Neural crest cell (in vitro differentiated cells): ENCODE measurements at regions not wholly inside any gene's neighbourhood (a gene's known extent, or its start where the extent isn't known, plus 50 kb on each side); places are given as distances from the start of the nearest gene placed in this dataset.

Experiments
- DNase-seq: peaks from one replicate; pipeline ENCODE4 v3.0.0; 2021; ENCODE audit warnings: low read depth, mixed read lengths, low spot score
- H3K27ac Mint-ChIP-seq: one replicate; pipeline ENCODE4 v1.8.0; 2021; ENCODE audit warnings: mild to moderate bottlenecking, mixed read lengths; ENCODE audit not compliant: unreplicated experiment
- H3K27me3 Mint-ChIP-seq: 2 replicates; pipeline ENCODE4 v1.8.0; 2021; ENCODE audit warnings: low read depth, mild to moderate bottlenecking, mixed read lengths
- H3K36me3 Mint-ChIP-seq: 2 replicates; pipeline ENCODE4 v1.8.0; 2021; ENCODE audit warnings: low read depth, mild to moderate bottlenecking, mixed read lengths
- H3K4me1 Mint-ChIP-seq: 2 replicates; pipeline ENCODE4 v1.8.0; 2021; ENCODE audit warnings: mixed read lengths
- H3K4me3 Mint-ChIP-seq: one replicate; pipeline ENCODE4 v1.8.0; 2021; ENCODE audit warnings: mild to moderate bottlenecking, mixed read lengths
- H3K9me3 Mint-ChIP-seq: 2 replicates; pipeline ENCODE4 v1.8.0; 2021; ENCODE audit warnings: mixed read lengths
- CTCF ChIP-seq: fragments of 200-600 bp; sonication (generic); conservative IDR thresholded peaks from 2 replicates; pipeline ENCODE4 v1.5.0; 2021; ENCODE audit warnings: antibody characterized with exemption, mild to moderate bottlenecking

GRCh38 chr17:33973491-33973890 lies 281.6 kb upstream of the CCL2 start:
- DNase-seq, result no peak
- Mint-ChIP-seq H3K27me3 (peaks cover 8% of the 10 kb centered on the region), H3K4me1 (no peaks in the 10 kb centered on the region), H3K9me3 (no peaks in the 10 kb centered on the region), H3K36me3 (no peaks in the 10 kb centered on the region), H3K27ac (no peak overlapping the region), H3K4me3 (no peak overlapping the region)
- no peak for TF ChIP-seq CTCF

GRCh38 chr17:33974276-33974675 lies 280.8 kb upstream of the CCL2 start:
- H3K4me1 Mint-ChIP-seq, result no peaks in the 10 kb centered on the region
- no peak overlapping the region for H3K4me3 Mint-ChIP-seq
- H3K9me3 Mint-ChIP-seq, result no peaks in the 10 kb centered on the region
- DNase-seq, result no peak
- peaks cover 8% of the 10 kb centered on the region for H3K27me3 Mint-ChIP-seq
- H3K36me3 Mint-ChIP-seq, result no peaks in the 10 kb centered on the region
- H3K27ac Mint-ChIP-seq, result no peak overlapping the region
- no peak for TF ChIP-seq CTCF

GRCh38 chr17:33976831-33977230 lies 278.3 kb upstream of the CCL2 start:
- Mint-ChIP-seq H3K9me3 (no peaks in the 10 kb centered on the region), H3K27me3 (peaks cover 8% of the 10 kb centered on the region), H3K4me1 (no peaks in the 10 kb centered on the region), H3K4me3 (no peak overlapping the region), H3K36me3 (no peaks in the 10 kb centered on the region), H3K27ac (no peak overlapping the region)
- no peak for DNase-seq
- no peak for TF ChIP-seq CTCF

- Mint-ChIP-seq H3K36me3 (no peaks in the 10 kb centered on the region), H3K4me3 (no peak overlapping the region), H3K9me3 (no peaks in the 10 kb centered on the region), H3K4me1 (no peaks in the 10 kb centered on the region), H3K27ac (no peak overlapping the region), H3K27me3 (peaks cover 5% of the 10 kb centered on the region)
- DNase-seq, result no peak
- no peak for TF ChIP-seq CTCF
Measured at GRCh38 chr17:33977729-33978514, 277.2 kb upstream of the CCL2 start.

- Mint-ChIP-seq H3K4me3 (no peak overlapping the region), H3K27ac (no peak overlapping the region), H3K9me3 (no peaks in the 10 kb centered on the region), H3K27me3 (peaks cover 5% of the 10 kb centered on the region), H3K4me1 (no peaks in the 10 kb centered on the region), H3K36me3 (no peaks in the 10 kb centered on the region)
- TF ChIP-seq CTCF, result no peak
- DNase-seq, result no peak
Measured at GRCh38 chr17:33978889-33979288, 276.2 kb upstream of the CCL2 start.
